Uterus (tissue), 3 donors: ENCODE measurements at regions not wholly inside any gene's neighbourhood (a gene's known extent, or its start where the extent isn't known, plus 50 kb on each side); places are given as distances from the start of the nearest gene placed in this dataset.

ENCODE experiments used
- DNase-seq, 2 donors: peaks; one replicate each; pipeline ENCODE4 v3.0.0-alpha.2; 2019 to 2020
- H3K27ac ChIP-seq, 2 donors: fragments of 200-600 bp; sonication (generic); 1 replicate in 1 of 2; 2 replicates in 1 of 2; pipeline ENCODE4 v1.5.1; 2016 to 2018
- H3K27me3 ChIP-seq, 2 donors: fragments of 200-600 bp; sonication (generic); one replicate each; pipeline ENCODE4 v1.5.1; 2018 to 2019; ENCODE audit warnings: control low read depth in 1 of 2
- H3K36me3 ChIP-seq, 2 donors: fragments of 200-600 bp; sonication (generic); one replicate each; pipeline ENCODE4 v1.5.1; 2019; ENCODE audit warnings: control low read depth in 1 of 2
- H3K4me1 ChIP-seq, 2 donors: fragments of 200-600 bp; sonication (generic); one replicate each; pipeline ENCODE4 v1.5.1; 2018 to 2019; ENCODE audit warnings: control low read depth in 1 of 2
- H3K4me3 ChIP-seq, 2 donors: fragments of 200-600 bp; sonication (generic); 1 replicate in 1 of 2; 2 replicates in 1 of 2; pipeline ENCODE4 v1.5.1; 2018 to 2019; ENCODE audit warnings: mild to moderate bottlenecking in 1 of 2
- H3K9me3 ChIP-seq, 2 donors: fragments of 200-600 bp; sonication (generic); one replicate each; pipeline ENCODE4 v1.5.1; 2019; ENCODE audit warnings: control low read depth in 1 of 2
- POLR2A ChIP-seq, 2 donors: fragments of 450-650 bp; IDR thresholded peaks; one replicate each; pipeline ENCODE4 v1.6.1; 2016; ENCODE audit warnings: antibody characterized with exemption in 2 of 2, mild to moderate bottlenecking in 1 of 2, moderate library complexity in 1 of 2
- intact Hi-C: fragments of 100-400 bp; cut with DNase I; formaldehyde crosslinking; loops from one replicate; pipeline ENCODE4 v1.15.1; 2023; ENCODE audit warnings: low total_unique reads
- TF ChIP-seq, protein P1 (sequence below), 4 experiments: fragments of 200-600 bp in 2 of 4; fragments of 450-650 bp in 2 of 4; sonication (generic) in 2 of 4; IDR thresholded peaks; one replicate each; pipeline ENCODE4 v1.5.1; 2016 to 2019; ENCODE audit warnings: antibody characterized with exemption in 4 of 4, mild to moderate bottlenecking in 2 of 4, moderate library complexity in 1 of 4
- donor health status: DM: yes; HTN: yes; CAD: no.

GRCh38 chr5:7066471-7067235, 329.3 kb upstream of the ADCY2 start:
- Histone ChIP-seq H3K27ac (no peak overlapping the region), H3K27me3 (no peaks in the 10 kb centered on the region), H3K36me3 (no peaks in the 10 kb centered on the region), H3K9me3 (no peaks in the 10 kb centered on the region), H3K4me3 (no peak overlapping the region), H3K4me1 (no peaks in the 10 kb centered on the region)
- no peak for DNase-seq
- intact Hi-C loops = no loop called here
- TF ChIP-seq, protein P1, sequence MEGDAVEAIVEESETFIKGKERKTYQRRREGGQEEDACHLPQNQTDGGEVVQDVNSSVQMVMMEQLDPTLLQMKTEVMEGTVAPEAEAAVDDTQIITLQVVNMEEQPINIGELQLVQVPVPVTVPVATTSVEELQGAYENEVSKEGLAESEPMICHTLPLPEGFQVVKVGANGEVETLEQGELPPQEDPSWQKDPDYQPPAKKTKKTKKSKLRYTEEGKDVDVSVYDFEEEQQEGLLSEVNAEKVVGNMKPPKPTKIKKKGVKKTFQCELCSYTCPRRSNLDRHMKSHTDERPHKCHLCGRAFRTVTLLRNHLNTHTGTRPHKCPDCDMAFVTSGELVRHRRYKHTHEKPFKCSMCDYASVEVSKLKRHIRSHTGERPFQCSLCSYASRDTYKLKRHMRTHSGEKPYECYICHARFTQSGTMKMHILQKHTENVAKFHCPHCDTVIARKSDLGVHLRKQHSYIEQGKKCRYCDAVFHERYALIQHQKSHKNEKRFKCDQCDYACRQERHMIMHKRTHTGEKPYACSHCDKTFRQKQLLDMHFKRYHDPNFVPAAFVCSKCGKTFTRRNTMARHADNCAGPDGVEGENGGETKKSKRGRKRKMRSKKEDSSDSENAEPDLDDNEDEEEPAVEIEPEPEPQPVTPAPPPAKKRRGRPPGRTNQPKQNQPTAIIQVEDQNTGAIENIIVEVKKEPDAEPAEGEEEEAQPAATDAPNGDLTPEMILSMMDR (IDR thresholded peaks at IDR 0.05) = no peak
- no peak for TF ChIP-seq POLR2A (IDR thresholded peaks at IDR 0.05)

DNA sequence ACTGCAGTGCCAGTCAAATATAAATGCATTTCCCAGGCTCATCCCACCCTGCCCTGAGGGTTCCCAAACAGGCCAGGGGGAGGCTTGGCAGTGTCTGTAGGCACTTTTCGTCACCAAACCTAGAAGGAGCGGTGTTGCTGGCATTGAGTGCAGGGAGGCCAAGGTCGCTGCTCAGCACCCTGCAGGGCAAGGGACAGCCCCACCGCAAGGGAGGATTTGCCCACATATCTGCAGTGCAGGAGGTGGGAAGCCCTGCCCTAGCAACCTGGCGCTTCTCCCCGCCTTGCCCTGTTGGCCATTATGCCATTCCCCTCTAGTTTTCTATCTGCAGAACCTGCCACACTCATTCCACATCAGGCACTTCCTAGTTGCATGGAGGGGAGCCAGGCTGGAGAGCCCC, 327.8 kb upstream of the ADCY2 start:
- Histone ChIP-seq H3K4me3 (no peak overlapping the region), H3K27me3 (no peaks in the 10 kb centered on the region), H3K4me1 (no peaks in the 10 kb centered on the region), H3K27ac (no peak overlapping the region), H3K36me3 (no peaks in the 10 kb centered on the region), H3K9me3 (no peaks in the 10 kb centered on the region)
- intact Hi-C loops = no loop called here
- no peak for DNase-seq
- TF ChIP-seq, protein P1 (IDR thresholded peaks at IDR 0.05) = no peak
- no peak for TF ChIP-seq POLR2A (IDR thresholded peaks at IDR 0.05)

DNA sequence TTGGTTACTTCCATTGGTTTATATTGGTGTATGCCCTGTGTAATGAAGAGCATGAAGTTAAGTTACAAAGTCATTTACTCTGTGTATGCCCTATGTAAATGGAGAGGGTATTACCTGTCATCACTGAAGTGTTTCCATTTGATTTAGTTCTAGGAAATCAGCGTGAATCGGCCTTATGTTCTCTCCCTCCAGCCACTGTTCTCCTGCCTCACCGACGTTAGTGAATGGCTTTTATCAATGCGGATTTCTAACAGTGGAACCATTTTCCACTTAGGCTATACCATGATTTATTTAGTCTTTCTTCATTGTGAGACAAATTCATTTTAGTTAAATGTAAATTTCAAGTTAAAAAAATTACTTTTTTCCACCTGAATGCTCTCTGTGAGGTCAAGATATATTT, 327.0 kb upstream of the ADCY2 start:
- H3K4me3 ChIP-seq = no peak overlapping the region
- TF ChIP-seq, protein P1 (IDR thresholded peaks at IDR 0.05) = no peak
- no peak for TF ChIP-seq POLR2A (IDR thresholded peaks at IDR 0.05)
- H3K9me3 ChIP-seq = no peaks in the 10 kb centered on the region
- no peak overlapping the region for H3K27ac ChIP-seq
- no peak for DNase-seq
- no peaks in the 10 kb centered on the region for H3K27me3 ChIP-seq
- H3K36me3 ChIP-seq = no peaks in the 10 kb centered on the region
- H3K4me1 ChIP-seq = no peaks in the 10 kb centered on the region
- intact Hi-C loops = no loop called here

DNA sequence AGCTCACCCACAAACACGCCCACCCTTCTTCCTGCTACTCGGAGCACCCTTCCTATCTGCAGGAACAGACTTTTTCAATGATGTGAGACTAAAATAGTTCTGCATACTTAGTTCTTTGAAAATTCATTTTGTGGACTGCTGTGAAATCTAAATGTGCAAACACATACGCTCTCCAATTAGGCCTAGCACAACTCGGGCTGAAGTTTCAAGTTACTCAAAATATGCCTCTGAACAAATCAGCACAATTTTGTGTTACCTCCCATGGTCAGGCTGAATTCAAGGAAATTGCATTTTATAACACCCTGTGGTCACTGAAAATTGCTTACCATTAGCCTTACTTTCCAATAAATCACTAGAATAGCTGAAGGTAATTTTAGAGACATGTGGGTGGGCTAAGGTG, 323.8 kb upstream of the ADCY2 start:
- H3K27ac ChIP-seq = no peak overlapping the region
- H3K36me3 ChIP-seq = no peaks in the 10 kb centered on the region
- H3K27me3 ChIP-seq = no peaks in the 10 kb centered on the region
- DNase-seq = no peak
- H3K4me3 ChIP-seq = no peak overlapping the region
- intact Hi-C loops = no loop called here
- no peak for TF ChIP-seq POLR2A (IDR thresholded peaks at IDR 0.05)
- no peaks in the 10 kb centered on the region for H3K9me3 ChIP-seq
- H3K4me1 ChIP-seq = no peaks in the 10 kb centered on the region

GRCh38 chr5:7073666-7074065, 322.3 kb upstream of the ADCY2 start:
- H3K27me3 ChIP-seq = no peaks in the 10 kb centered on the region
- no peak overlapping the region for H3K27ac ChIP-seq
- TF ChIP-seq, protein P1 (IDR thresholded peaks at IDR 0.05) = no peak
- intact Hi-C loops = no loop called here
- no peak for DNase-seq
- no peaks in the 10 kb centered on the region for H3K4me1 ChIP-seq
- no peaks in the 10 kb centered on the region for H3K9me3 ChIP-seq
- H3K36me3 ChIP-seq = no peaks in the 10 kb centered on the region
- H3K4me3 ChIP-seq = no peak overlapping the region

DNA sequence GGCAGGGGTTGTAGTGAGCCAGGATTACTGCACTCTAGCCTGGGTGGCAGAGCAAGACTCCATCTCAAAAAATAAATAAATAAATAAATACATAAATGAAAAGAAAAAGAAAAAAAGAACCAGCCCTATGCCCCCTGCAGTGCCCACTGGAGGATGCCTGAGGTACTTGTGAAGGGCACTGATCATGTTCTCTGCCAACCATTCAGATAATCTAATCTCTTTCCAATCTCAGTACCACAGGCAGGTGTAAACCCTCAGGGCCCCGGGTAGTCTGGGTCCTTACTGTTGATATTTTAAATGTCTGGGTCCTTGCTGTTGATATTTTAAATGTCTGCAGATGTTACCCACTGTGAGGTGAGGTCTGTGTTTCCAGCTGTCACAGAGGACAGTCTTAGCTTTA, 321.8 kb upstream of the ADCY2 start:
- no peak for TF ChIP-seq POLR2A (IDR thresholded peaks at IDR 0.05)
- TF ChIP-seq, protein P1 (IDR thresholded peaks at IDR 0.05) = no peak
- intact Hi-C loops = no loop called here
- H3K9me3 ChIP-seq = no peaks in the 10 kb centered on the region

More for the DNA sequence above, 321.8 kb upstream of the ADCY2 start:
- no peak overlapping the region for H3K27ac ChIP-seq
- no peaks in the 10 kb centered on the region for H3K27me3 ChIP-seq
- H3K4me3 ChIP-seq = no peak overlapping the region
- H3K36me3 ChIP-seq = no peaks in the 10 kb centered on the region
- H3K4me1 ChIP-seq = no peaks in the 10 kb centered on the region
- no peak for DNase-seq
